GM18517 (cell line): ENCODE measurements at regions not wholly inside any gene's neighbourhood (a gene's known extent, or its start where the extent isn't known, plus 50 kb on each side); places are given as distances from the start of the nearest gene placed in this dataset.
"Not testable (repeated sequence)": the region's sequence is repeated elsewhere in the genome, so short reads cannot be mapped to it uniquely, and the experiment has no call there.

ENCODE experiments used
- ATAC-seq: cut with Tn5 transposase; IDR thresholded peaks from one replicate; pipeline ENCODE4 v1.9.1; 2021; ENCODE audit warnings: mild to moderate bottlenecking, moderate library complexity; ENCODE audit not compliant: unreplicated experiment

- no peak for ATAC-seq
Measured at GRCh38 chr4:187103351-187103750, 379.7 kb upstream of the FAT1 start.

GRCh38 chr4:187108845-187109244, 385.2 kb upstream of the FAT1 start:
- ATAC-seq, result no peak

DNA sequence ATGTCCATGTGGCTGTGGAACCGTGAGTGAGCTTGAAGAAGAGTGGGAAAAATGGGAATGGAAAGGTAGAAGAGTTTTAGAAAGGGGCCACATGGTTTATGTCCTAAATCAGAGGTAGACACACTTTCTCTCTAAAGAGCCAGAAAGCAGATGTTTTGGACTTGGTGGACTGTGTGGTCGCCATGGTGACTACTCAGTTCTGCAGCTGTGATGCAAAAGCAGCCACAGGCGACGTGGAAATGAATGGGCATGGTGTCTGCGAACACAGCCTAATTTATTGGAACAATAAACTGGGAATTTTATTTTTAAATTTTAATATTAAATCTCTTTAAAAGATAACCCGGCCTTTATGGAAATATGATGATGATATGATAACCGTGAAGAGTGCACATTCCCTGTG, 386.0 kb upstream of the FAT1 start:
- no peak for ATAC-seq

GRCh38 chr4:187118166-187118565, 394.5 kb upstream of the FAT1 start:
- no peak for ATAC-seq

DNA sequence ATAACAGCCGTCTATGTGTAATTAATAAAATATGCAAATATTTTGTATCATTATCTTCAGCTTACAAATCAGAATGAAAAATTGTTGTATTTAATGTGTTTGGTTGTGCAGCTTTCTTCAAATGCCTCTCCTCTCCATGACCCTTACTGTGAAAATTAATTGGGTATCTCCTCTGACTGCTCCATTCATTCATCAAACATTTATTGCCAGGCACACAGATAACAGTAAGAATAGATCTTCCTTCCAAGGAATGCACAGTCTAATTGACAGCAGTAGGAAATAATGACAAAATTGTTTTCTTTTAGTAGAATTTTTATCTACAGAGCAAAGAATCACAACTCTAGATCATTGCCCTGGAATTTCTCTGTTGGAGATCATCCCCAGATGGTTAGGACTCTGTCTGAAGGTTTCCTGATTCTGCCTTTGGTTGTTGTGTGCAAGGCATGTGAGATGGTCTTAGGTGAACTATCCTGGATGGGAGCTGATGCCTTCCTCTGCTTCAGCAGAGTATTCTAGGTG, 395.0 kb upstream of the FAT1 start:
- no peak for ATAC-seq

GRCh38 chr4:187124331-187124730, 400.7 kb upstream of the FAT1 start:
- no peak for ATAC-seq

- no peak for ATAC-seq
Measured at GRCh38 chr4:187125062-187125461, 401.4 kb upstream of the FAT1 start.

- ATAC-seq, result no peak
Measured at GRCh38 chr4:187127456-187127855, 403.8 kb upstream of the FAT1 start.

GRCh38 chr4:187128222-187128621, 404.6 kb upstream of the FAT1 start:
- ATAC-seq, result no peak

- no peak for ATAC-seq
Measured at GRCh38 chr4:187128976-187129375, 405.3 kb upstream of the FAT1 start.

GRCh38 chr4:187131826-187132225, 408.2 kb upstream of the FAT1 start:
- ATAC-seq, result not testable (repeated sequence)

DNA sequence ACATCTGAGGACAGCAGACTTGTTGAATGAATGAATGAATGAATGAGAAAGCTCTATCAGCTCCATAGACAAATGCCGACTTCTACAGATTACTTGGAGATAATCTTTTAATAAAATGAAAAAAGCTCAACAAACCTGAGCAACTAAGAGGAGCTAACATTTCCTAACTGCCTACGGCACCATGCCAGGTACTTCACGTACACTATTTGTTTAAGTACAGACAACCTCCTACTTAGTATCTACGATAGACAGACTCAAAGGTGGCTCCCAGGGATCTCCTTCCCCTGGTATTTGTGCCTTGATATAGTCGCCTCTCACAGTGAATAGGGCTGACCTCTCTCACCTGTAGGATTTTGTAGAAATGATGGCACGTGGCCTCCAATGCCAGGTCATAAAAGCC, 412.2 kb upstream of the FAT1 start:
- no peak for ATAC-seq

GRCh38 chr4:187139141-187139540, 415.5 kb upstream of the FAT1 start:
- no peak for ATAC-seq

DNA sequence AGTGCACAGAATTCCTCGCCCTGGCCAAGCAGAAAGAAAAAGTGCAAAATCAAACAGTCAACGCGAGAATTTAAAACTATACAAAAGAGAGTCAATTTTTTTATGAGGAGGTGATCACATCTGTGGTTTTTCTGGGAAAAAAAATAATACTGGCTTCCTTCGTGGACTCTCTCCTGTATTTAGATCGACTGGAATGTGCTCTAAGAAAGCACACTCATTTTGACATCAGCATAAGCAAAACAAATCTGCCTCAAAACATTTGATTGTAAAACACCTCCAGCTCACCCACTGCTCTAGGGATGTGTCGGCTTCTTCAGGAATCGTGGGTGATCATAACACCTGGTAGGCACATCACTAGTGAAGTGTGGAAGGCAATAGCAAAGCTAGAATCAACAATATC, 417.4 kb upstream of the FAT1 start:
- ATAC-seq, result no peak

DNA sequence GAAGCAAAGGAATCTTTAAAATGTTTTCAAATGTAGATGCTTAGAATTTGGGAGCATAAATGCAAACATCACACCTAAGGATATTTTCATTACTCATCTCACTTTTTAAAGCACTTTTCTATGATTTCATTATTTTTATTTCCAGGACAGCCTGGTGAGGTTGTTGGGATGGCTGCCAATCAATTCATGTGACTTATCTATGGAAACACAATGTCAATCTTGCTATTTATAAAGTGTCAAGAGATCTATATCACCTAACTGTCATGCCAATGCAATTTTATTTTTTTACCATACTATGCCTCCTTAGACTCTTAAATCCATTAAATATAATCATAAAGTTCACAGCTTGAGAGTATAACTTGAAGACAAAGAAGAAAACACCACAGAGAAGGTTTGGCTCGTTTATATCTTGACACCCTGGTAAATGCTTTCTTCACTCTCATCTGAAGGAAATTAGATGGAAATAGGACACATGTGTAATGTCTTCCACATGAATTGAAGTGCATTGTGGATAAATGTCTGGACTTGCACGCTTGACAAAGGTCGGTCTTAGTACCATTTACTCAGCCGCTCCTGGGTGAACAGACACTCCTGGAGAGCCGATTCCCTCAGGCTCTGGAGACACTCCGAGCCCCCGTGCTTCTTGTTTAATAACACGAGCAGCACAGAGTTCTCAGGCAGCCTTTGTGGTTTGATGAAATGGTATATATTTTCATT, 425.7 kb upstream of the FAT1 start:
- no peak for ATAC-seq

- no peak for ATAC-seq
Measured at GRCh38 chr4:187157380-187157958, 433.8 kb upstream of the FAT1 start.

DNA sequence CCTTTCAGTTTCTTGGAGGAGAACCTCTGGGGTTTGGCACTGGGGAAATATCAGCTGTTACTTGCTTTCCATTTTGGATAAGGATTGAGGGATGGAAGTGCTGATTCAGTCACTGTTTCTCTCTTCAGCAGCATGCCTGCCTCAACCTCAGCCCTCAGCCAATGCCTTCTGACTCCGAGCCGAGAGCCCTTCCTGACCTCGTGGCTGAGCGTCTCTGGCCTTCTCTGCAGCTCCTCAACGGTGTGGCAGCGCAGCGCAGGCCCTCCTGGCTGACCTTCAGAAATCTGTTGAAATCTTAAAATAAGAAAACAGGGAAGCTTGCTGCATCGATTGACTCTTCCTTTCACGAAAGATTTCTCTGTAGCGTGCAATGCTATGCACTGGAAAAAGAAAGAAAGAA, 434.3 kb upstream of the FAT1 start:
- ATAC-seq, result no peak

DNA sequence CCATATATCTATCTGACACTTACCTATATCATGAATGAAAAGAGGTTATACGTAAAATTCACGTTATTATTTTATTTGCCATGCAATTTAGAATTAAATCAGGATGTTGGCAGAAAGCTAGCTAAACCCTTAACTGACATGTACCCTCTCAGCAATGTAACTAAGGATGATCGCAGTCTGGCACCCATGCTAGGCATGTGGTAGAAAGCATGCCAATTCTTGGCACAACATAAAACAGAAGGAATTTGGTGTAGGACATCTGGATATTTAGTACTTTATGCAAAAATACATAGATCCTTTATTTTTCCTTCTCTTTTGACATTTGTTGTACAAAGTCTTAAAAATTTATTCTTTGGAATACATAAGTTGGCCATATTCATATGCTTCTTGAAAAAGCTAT, 436.8 kb upstream of the FAT1 start:
- no peak for ATAC-seq

GRCh38 chr4:187166886-187167512, 443.3 kb upstream of the FAT1 start:
- ATAC-seq, result no peak

- ATAC-seq, result no peak
Measured at GRCh38 chr4:187171706-187172339, 448.2 kb upstream of the FAT1 start.

DNA sequence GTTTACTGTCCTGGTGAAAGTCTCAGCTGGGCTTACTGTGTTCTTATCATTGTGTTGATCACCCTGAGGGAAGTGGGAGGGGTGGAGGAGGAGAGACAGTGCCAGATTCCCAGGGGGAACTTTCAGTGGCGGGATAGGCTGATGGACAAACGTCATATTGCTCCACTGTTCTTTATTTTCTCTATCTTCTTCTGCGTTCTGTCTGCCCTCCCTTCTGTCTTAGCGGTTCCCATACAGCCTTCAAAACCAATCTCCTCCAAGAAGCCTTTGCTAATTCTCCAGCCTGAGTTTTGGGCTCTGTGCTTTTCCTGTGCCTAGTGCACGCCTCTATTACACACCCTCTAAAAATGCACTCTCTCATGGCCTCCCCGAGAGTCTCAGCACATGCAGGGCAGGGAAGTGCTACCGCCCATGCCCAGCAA, 448.7 kb upstream of the FAT1 start:
- no peak for ATAC-seq

DNA sequence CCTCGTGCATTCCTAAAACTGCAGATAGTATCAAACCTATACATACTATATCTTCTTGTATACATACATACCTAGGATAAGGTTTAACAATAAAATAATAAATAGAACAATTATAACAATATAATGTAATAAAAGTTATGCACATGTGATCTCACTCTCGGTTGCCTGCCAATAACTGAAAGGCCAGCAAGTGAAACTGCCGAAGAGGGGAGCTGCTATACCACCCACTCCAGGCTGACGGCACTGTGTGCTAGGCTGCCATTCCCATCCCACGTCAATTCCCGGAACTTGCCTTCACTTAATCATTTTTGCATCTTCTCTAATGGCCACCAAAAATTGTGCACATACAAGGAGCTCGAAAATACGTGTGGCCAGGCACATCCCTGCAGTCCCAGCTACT, 451.1 kb upstream of the FAT1 start:
- no peak for ATAC-seq
